Astrocyte (in vitro differentiated cells and primary cell): ENCODE measurements at regions not wholly inside any gene's neighbourhood (a gene's known extent, or its start where the extent isn't known, plus 50 kb on each side); places are given as distances from the start of the nearest gene placed in this dataset.

Source experiments
- CTCF ChIP-seq: IDR thresholded peaks from 2 replicates; pipeline ENCODE4 v1.5.1; 2011; ENCODE audit warnings: low read depth, mild to moderate bottlenecking, inconsistent platforms, low read length, moderate library complexity; ENCODE audit not compliant: insufficient read depth
- EZH2 ChIP-seq: IDR thresholded peaks from 2 replicates; pipeline ENCODE4 v1.6.1; 2012; ENCODE audit warnings: mild to moderate bottlenecking, low read length, inconsistent platforms; ENCODE audit not compliant: insufficient read depth

GRCh38 chr5:30102185-30102584 lies 1091.3 kb upstream of the CDH6 start:
- TF ChIP-seq CTCF (no peak), EZH2 (no peak)
